H9 (cell line): ENCODE measurements at regions not wholly inside any gene's neighbourhood (a gene's known extent, or its start where the extent isn't known, plus 50 kb on each side); places are given as distances from the start of the nearest gene placed in this dataset.

Experiments
- DNase-seq: peaks from one replicate; pipeline ENCODE4 v3.0.0-alpha.2; 2017
- H2AFZ ChIP-seq: one replicate; pipeline ENCODE4 v1.6.1; 2013; ENCODE audit warnings: mild to moderate bottlenecking, low read length, control low read depth, moderate library complexity
- H2AK5ac ChIP-seq: 2 replicates; pipeline ENCODE4 v1.6.1; 2013; ENCODE audit warnings: low read length, control low read depth, mixed read lengths; ENCODE audit not compliant: insufficient read length
- H2BK120ac ChIP-seq: one replicate; pipeline ENCODE4 v1.6.1; 2013; ENCODE audit warnings: low read depth, mild to moderate bottlenecking, low read length, control low read depth, inconsistent platforms; ENCODE audit not compliant: poor library complexity, severe bottlenecking
- H2BK12ac ChIP-seq: 2 replicates; pipeline ENCODE4 v1.6.1; 2013; ENCODE audit warnings: low read length, control low read depth, mixed read lengths, low read depth; ENCODE audit not compliant: insufficient read length
- H2BK15ac ChIP-seq: 2 replicates; pipeline ENCODE4 v1.6.1; 2013; ENCODE audit warnings: low read depth, low read length, control low read depth
- H2BK20ac ChIP-seq: one replicate; pipeline ENCODE4 v1.6.1; 2013; ENCODE audit warnings: low read depth, mild to moderate bottlenecking, low read length, control low read depth, inconsistent platforms; ENCODE audit not compliant: poor library complexity, severe bottlenecking
- H2BK5ac ChIP-seq: 2 replicates; pipeline ENCODE4 v1.6.1; 2013; ENCODE audit warnings: low read length, control low read depth, mixed read lengths; ENCODE audit not compliant: insufficient read length
- H3K14ac ChIP-seq: 2 replicates; pipeline ENCODE4 v1.6.1; 2013; ENCODE audit warnings: low read length, control low read depth; ENCODE audit not compliant: insufficient read depth
- H3K18ac ChIP-seq: 2 replicates; pipeline ENCODE4 v1.6.1; 2013; ENCODE audit warnings: low read depth, mild to moderate bottlenecking, mixed read lengths, low read length, control low read depth; ENCODE audit not compliant: insufficient read length
- H3K23ac ChIP-seq: 2 replicates; pipeline ENCODE4 v1.6.1; 2013; ENCODE audit warnings: low read length, control low read depth, mixed read lengths, low read depth; ENCODE audit not compliant: insufficient read length
- H3K23me2 ChIP-seq: 2 replicates; pipeline ENCODE4 v1.6.1; 2013; ENCODE audit warnings: low read depth, mild to moderate bottlenecking, mixed read lengths, low read length, control low read depth; ENCODE audit not compliant: insufficient read length, poor library complexity, severe bottlenecking
- H3K27ac ChIP-seq: 2 replicates; pipeline ENCODE4 v1.5.1; 2013; ENCODE audit warnings: low read length, control low read depth, mixed read lengths, low read depth; ENCODE audit not compliant: insufficient read length
- H3K27me3 ChIP-seq: 2 replicates; pipeline ENCODE4 v1.6.1; 2013; ENCODE audit warnings: low read length, control low read depth, inconsistent platforms; ENCODE audit not compliant: insufficient read depth
- H3K4ac ChIP-seq: 2 replicates; pipeline ENCODE4 v1.6.1; 2013; ENCODE audit warnings: low read depth, mild to moderate bottlenecking, control low read depth, inconsistent platforms, low read length, moderate library complexity
- H3K4me1 ChIP-seq: 2 replicates; pipeline ENCODE4 v1.6.1; 2013; ENCODE audit warnings: low read length, control low read depth, inconsistent platforms; ENCODE audit not compliant: insufficient read depth
- H3K4me2 ChIP-seq: 2 replicates; pipeline ENCODE4 v1.6.1; 2013; ENCODE audit warnings: low read length, control low read depth, mixed read lengths; ENCODE audit not compliant: insufficient read length, insufficient read depth
- H3K56ac ChIP-seq: 2 replicates; pipeline ENCODE4 v1.6.1; 2013; ENCODE audit warnings: low read depth, mild to moderate bottlenecking, mixed read lengths, low read length, control low read depth; ENCODE audit not compliant: insufficient read length
- H3K79me1 ChIP-seq: 2 replicates; pipeline ENCODE4 v1.6.1; 2013; ENCODE audit warnings: low read depth, mild to moderate bottlenecking, moderate library complexity, low read length, control low read depth, inconsistent platforms; ENCODE audit not compliant: insufficient read depth, poor library complexity, severe bottlenecking
- H3K79me2 ChIP-seq: 2 replicates; pipeline ENCODE4 v1.6.1; 2013; ENCODE audit warnings: low read length, control low read depth, inconsistent platforms; ENCODE audit not compliant: insufficient read depth
- H3K9ac ChIP-seq: 2 replicates; pipeline ENCODE4 v1.6.1; 2013; ENCODE audit warnings: low read length, control low read depth, mixed read lengths; ENCODE audit not compliant: insufficient read length; ENCODE audit errors: extremely low read depth
- H3K9me3 ChIP-seq: one replicate; pipeline ENCODE4 v1.6.1; 2013; ENCODE audit warnings: low read depth, low read length, inconsistent platforms; ENCODE audit not compliant: control insufficient read depth
- H3T11ph ChIP-seq: one replicate; pipeline ENCODE4 v1.6.1; 2013; ENCODE audit warnings: mild to moderate bottlenecking, low read length, control low read depth, inconsistent platforms
- H4K20me1 ChIP-seq: one replicate; pipeline ENCODE4 v1.6.1; 2013; ENCODE audit not compliant: control insufficient read depth, insufficient read length, insufficient read depth
- H4K5ac ChIP-seq: 2 replicates; pipeline ENCODE4 v1.6.1; 2013; ENCODE audit warnings: low read depth, mild to moderate bottlenecking, mixed read lengths, low read length, control low read depth; ENCODE audit not compliant: insufficient read length
- H4K8ac ChIP-seq: replicated peaks from 2 replicates; pipeline ENCODE4 v1.6.1; 2013; ENCODE audit warnings: low read length, control low read depth, mixed read lengths, low read depth; ENCODE audit not compliant: insufficient read length
- H4K91ac ChIP-seq: 2 replicates; pipeline ENCODE4 v1.6.1; 2013; ENCODE audit warnings: low read depth, mild to moderate bottlenecking, moderate library complexity, mixed read lengths, low read length, control low read depth; ENCODE audit not compliant: insufficient read length
- H3K27ac Mint-ChIP-seq, 3 experiments: 2 replicates in 2 of 3; 3 replicates in 1 of 3; pipeline ENCODE4 v1.8.0; 2020 to 2021; ENCODE audit warnings: mixed read lengths in 3 of 3, mild to moderate bottlenecking in 1 of 3, moderate library complexity in 1 of 3
- H3K27me3 Mint-ChIP-seq: 2 replicates; pipeline ENCODE4 v1.8.0; 2021; ENCODE audit warnings: low read depth, mild to moderate bottlenecking, moderate library complexity, mixed read lengths
- H3K36me3 Mint-ChIP-seq, 3 experiments: 2 replicates in 2 of 3; 3 replicates in 1 of 3; pipeline ENCODE4 v1.8.0; 2020 to 2021; ENCODE audit warnings: low read depth in 3 of 3, mixed read lengths in 3 of 3; ENCODE audit not compliant: insufficient read depth in 1 of 3
- H3K4me1 Mint-ChIP-seq, 2 experiments: 2 replicates each; pipeline ENCODE4 v1.8.0; 2020; ENCODE audit warnings: mixed read lengths in 2 of 2
- H3K4me3 Mint-ChIP-seq, 2 experiments: 2 replicates in 1 of 2; 3 replicates in 1 of 2; pipeline ENCODE4 v1.8.0; 2020 to 2021; ENCODE audit warnings: mild to moderate bottlenecking in 2 of 2, mixed read lengths in 2 of 2, moderate library complexity in 1 of 2
- H3K9me3 Mint-ChIP-seq, 2 experiments: 2 replicates in 1 of 2; 3 replicates in 1 of 2; pipeline ENCODE4 v1.8.0; 2020; ENCODE audit warnings: mild to moderate bottlenecking in 2 of 2, mixed read lengths in 2 of 2, moderate library complexity in 1 of 2
- WGBS: extraction: QIAGEN DNeasy Blood & Tissue Kit; methylation state at CpG from one replicate; pipeline ENCODE4 v1.1.7; 2013; ENCODE audit warnings: missing lambda C conversion rate, low lambda C conversion rate, mixed read lengths; ENCODE audit not compliant: insufficient read length; ENCODE audit errors: extremely low coverage; 5-methylcytosine and 5-hydroxymethylcytosine counted together
- TF ChIP-seq, protein P1 (sequence below): fragments of 200-600 bp; sonication (generic); conservative IDR thresholded peaks from 3 replicates; pipeline ENCODE4 v1.8.0; 2021; ENCODE audit warnings: antibody characterized with exemption, mild to moderate bottlenecking

- Histone ChIP-seq H2BK120ac (no peak overlapping the region), H3K27me3 (no peaks in the 10 kb centered on the region), H3K9me3 (peaks cover 49% of the 10 kb centered on the region), H3K4me2 (peak overlapping the region; percentile 82), H3K23ac (no peak overlapping the region), H2BK12ac (no peak overlapping the region), H3K79me1 (no peaks in the 10 kb centered on the region), H3K23me2 (no peaks in the 10 kb centered on the region), H2AFZ (peak overlapping the region; percentile 59), H3K4ac (no peak overlapping the region), H2BK20ac (no peak overlapping the region), H2BK5ac (no peak overlapping the region), H3K56ac (no peak overlapping the region), H4K20me1 (no peaks in the 10 kb centered on the region), H2AK5ac (no peak overlapping the region), H3K27ac (peak overlapping the region; percentile 13), H2BK15ac (no peak overlapping the region), H3K14ac (peak overlapping the region; percentile 50; the same call in 1 of the 2 replicates), H3K4me1 (peaks cover 2% of the 10 kb centered on the region; the same call in 1 of the 2 replicates), H3K9ac (peak overlapping the region; percentile 61), H4K8ac (no peak overlapping the region), H3T11ph (no peak overlapping the region), H4K5ac (no peak overlapping the region), H3K18ac (peak overlapping the region; percentile 28), H3K79me2 (no peaks in the 10 kb centered on the region), H4K91ac (no peak overlapping the region)
- no CpG with 5 or more reads among the region's 19 CpGs for WGBS
- peak overlapping the region; percentile 63 to 95 (median 82); a peak in 5 of 7 replicates for H3K27ac Mint-ChIP-seq
- DNase-seq: peak; percentile 34
- H3K4me3 Mint-ChIP-seq: peak overlapping the region; percentile 78 to 91
- H3K9me3 Mint-ChIP-seq: peaks cover 66% of the 10 kb centered on the region in 2 experiments
- H3K27me3 Mint-ChIP-seq: no peaks in the 10 kb centered on the region; the same call in 1 of the 2 replicates
- TF ChIP-seq, protein P1, sequence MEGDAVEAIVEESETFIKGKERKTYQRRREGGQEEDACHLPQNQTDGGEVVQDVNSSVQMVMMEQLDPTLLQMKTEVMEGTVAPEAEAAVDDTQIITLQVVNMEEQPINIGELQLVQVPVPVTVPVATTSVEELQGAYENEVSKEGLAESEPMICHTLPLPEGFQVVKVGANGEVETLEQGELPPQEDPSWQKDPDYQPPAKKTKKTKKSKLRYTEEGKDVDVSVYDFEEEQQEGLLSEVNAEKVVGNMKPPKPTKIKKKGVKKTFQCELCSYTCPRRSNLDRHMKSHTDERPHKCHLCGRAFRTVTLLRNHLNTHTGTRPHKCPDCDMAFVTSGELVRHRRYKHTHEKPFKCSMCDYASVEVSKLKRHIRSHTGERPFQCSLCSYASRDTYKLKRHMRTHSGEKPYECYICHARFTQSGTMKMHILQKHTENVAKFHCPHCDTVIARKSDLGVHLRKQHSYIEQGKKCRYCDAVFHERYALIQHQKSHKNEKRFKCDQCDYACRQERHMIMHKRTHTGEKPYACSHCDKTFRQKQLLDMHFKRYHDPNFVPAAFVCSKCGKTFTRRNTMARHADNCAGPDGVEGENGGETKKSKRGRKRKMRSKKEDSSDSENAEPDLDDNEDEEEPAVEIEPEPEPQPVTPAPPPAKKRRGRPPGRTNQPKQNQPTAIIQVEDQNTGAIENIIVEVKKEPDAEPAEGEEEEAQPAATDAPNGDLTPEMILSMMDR: no peak
- H3K4me1 Mint-ChIP-seq: peaks cover 23 to 25% of the 10 kb centered on the region in 2 experiments
- H3K36me3 Mint-ChIP-seq: peaks cover 0 to 4% (median 0%) of the 10 kb centered on the region in 3 experiments; a peak in 3 of 7 replicates
These were observed 191.2 kb downstream of the RRAGB start for GRCh38 chrX:55908661-55909212.
